HG03439 (cell line): ENCODE measurements at regions not wholly inside any gene's neighbourhood (a gene's known extent, or its start where the extent isn't known, plus 50 kb on each side); places are given as distances from the start of the nearest gene placed in this dataset.

ENCODE experiments used
- ATAC-seq: cut with Tn5 transposase; IDR thresholded peaks from one replicate; pipeline ENCODE4 v1.9.1; 2021; ENCODE audit warnings: mild to moderate bottlenecking, moderate library complexity; ENCODE audit not compliant: unreplicated experiment

GRCh38 chr2:104286841-104287240, 567.1 kb upstream of the POU3F3 start:
- ATAC-seq, result no peak

- no peak for ATAC-seq
These were observed 564.0 kb upstream of the POU3F3 start for GRCh38 chr2:104289651-104290565.

GRCh38 chr2:104290566-104290891, 563.4 kb upstream of the POU3F3 start:
- ATAC-seq, result no peak

- no peak for ATAC-seq
These were observed 541.2 kb upstream of the POU3F3 start for GRCh38 chr2:104312684-104313083.

GRCh38 chr2:104318001-104318665, 535.8 kb upstream of the POU3F3 start:
- ATAC-seq, result no peak

- ATAC-seq, result no peak
These were observed 532.7 kb upstream of the POU3F3 start for GRCh38 chr2:104321116-104321795.

- ATAC-seq, result no peak
These were observed 532.0 kb upstream of the POU3F3 start for GRCh38 chr2:104321796-104322349.

- no peak for ATAC-seq
These were observed 521.2 kb upstream of the POU3F3 start for GRCh38 chr2:104332731-104333130.

- no peak for ATAC-seq
These were observed 516.0 kb upstream of the POU3F3 start for GRCh38 chr2:104337869-104338268.

- ATAC-seq, result no peak
These were observed 513.8 kb upstream of the POU3F3 start for GRCh38 chr2:104340162-104340561.

GRCh38 chr2:104340879-104341828, 512.8 kb upstream of the POU3F3 start:
- ATAC-seq, result no peak

- no peak for ATAC-seq
These were observed 509.6 kb upstream of the POU3F3 start for GRCh38 chr2:104344306-104344705.

- no peak for ATAC-seq
These were observed 508.9 kb upstream of the POU3F3 start for GRCh38 chr2:104344985-104345384.

- no peak for ATAC-seq
These were observed 495.8 kb upstream of the POU3F3 start for GRCh38 chr2:104358122-104358521.

- no peak for ATAC-seq
These were observed 492.5 kb upstream of the POU3F3 start for GRCh38 chr2:104361414-104361813.

- ATAC-seq, result no peak
These were observed 485.8 kb upstream of the POU3F3 start for GRCh38 chr2:104368089-104368488.

GRCh38 chr2:104371087-104371781, 482.7 kb upstream of the POU3F3 start:
- ATAC-seq, result no peak

- ATAC-seq, result no peak
These were observed 478.7 kb upstream of the POU3F3 start for GRCh38 chr2:104375206-104375605.

GRCh38 chr2:104378853-104379374, 475.0 kb upstream of the POU3F3 start:
- ATAC-seq, result no peak
